Adrenal gland (tissue), 9 donors: ENCODE measurements at regions not wholly inside any gene's neighbourhood (a gene's known extent, or its start where the extent isn't known, plus 50 kb on each side); places are given as distances from the start of the nearest gene placed in this dataset.

Source experiments
- DNase-seq, 7 donors: peaks; one replicate each; pipeline ENCODE4 v3.0.0-alpha.2; 2019 to 2020
- H3K27ac ChIP-seq, 5 donors: fragments of 200-600 bp; sonication (generic) in 4 of 5; 1 replicate in 3 of 5; 2 replicates in 2 of 5; pipeline versions ENCODE4 v1.5.1 to v1.8.0; 2016 to 2020; ENCODE audit warnings: mild to moderate bottlenecking in 1 of 5
- H3K27me3 ChIP-seq: fragments of 200-600 bp; 2 replicates; pipeline ENCODE4 v1.8.0; 2021
- H3K36me3 ChIP-seq, 2 donors: fragments of 200-600 bp; replicated peaks in 1 of 2; 1 replicate in 1 of 2; 2 replicates in 1 of 2; pipeline versions ENCODE4 v1.5.1 to v1.8.0; 2018 to 2022
- H3K4me1 ChIP-seq, 2 donors: fragments of 200-600 bp; replicated peaks in 1 of 2; 1 replicate in 1 of 2; 2 replicates in 1 of 2; pipeline versions ENCODE4 v1.5.1 to v1.8.0; 2018 to 2021
- H3K4me3 ChIP-seq, 4 donors: fragments of 200-600 bp; sonication (generic) in 3 of 4; one replicate each; pipeline ENCODE4 v1.5.1; 2016 to 2018
- H3K9me3 ChIP-seq, 3 donors: fragments of 200-600 bp; sonication (generic) in 1 of 3; replicated peaks in 1 of 3; 1 replicate in 2 of 3; 2 replicates in 1 of 3; pipeline versions ENCODE4 v1.5.1 to v1.8.0; 2016 to 2021
- POLR2A ChIP-seq, 2 donors: fragments of 450-650 bp; IDR thresholded peaks; one replicate each; pipeline ENCODE4 v1.6.1; 2017; ENCODE audit warnings: antibody characterized with exemption in 2 of 2, mild to moderate bottlenecking in 2 of 2, moderate library complexity in 1 of 2
- WGBS, 4 donors: extraction: QIAGEN DNeasy Blood & Tissue Kit in 2 of 4; methylation state at CpG; one replicate each; pipeline versions ENCODE4 v1.1.5 to v1.1.7; 2013 to 2017; 5-methylcytosine and 5-hydroxymethylcytosine counted together
- intact Hi-C, 2 donors: fragments of 100-400 bp; cut with DNase I; formaldehyde crosslinking; loops; one replicate each; pipeline versions ENCODE4 v1.14.1 to v1.15.0; 2022 to 2023
- TF ChIP-seq, protein P1 (sequence below), 6 experiments: fragments of 450-650 bp in 4 of 6; fragments of 200-600 bp in 2 of 6; sonication (generic) in 1 of 6; IDR thresholded peaks; 1 replicate in 5 of 6; 2 replicates in 1 of 6; pipeline versions ENCODE4 v1.5.1 to v1.8.0; 2016 to 2021; ENCODE audit warnings: antibody characterized with exemption in 6 of 6, mild to moderate bottlenecking in 2 of 6, moderate library complexity in 1 of 6
- donor health status: healthy with polysubstance abuse.
- donor health status: Bipolar disorder and iron deficiency.
- donor health status: DM: yes; HTN: yes; CAD: no.
- donor health status: DM: no; HTN: no; CAD: no.
- donor health status: DM: no; HTN: no; CAD: no.

DNA sequence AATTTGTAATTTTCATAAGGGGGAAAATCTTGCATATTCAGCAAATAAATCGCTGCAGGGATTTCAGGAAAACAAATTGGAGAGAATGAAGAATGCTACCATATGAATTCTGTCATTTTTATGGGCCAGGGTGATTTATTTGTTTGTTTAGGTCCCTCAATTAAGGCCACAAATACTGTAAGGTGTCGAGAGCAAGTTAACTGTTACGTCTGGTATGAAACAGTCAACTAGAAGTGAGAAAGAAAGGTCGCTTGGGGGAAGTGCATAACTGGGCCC, 166.9 kb upstream of the TSHZ2 start:
- no peak for DNase-seq
- intact Hi-C loops, result no loop called here
- TF ChIP-seq, protein P1, sequence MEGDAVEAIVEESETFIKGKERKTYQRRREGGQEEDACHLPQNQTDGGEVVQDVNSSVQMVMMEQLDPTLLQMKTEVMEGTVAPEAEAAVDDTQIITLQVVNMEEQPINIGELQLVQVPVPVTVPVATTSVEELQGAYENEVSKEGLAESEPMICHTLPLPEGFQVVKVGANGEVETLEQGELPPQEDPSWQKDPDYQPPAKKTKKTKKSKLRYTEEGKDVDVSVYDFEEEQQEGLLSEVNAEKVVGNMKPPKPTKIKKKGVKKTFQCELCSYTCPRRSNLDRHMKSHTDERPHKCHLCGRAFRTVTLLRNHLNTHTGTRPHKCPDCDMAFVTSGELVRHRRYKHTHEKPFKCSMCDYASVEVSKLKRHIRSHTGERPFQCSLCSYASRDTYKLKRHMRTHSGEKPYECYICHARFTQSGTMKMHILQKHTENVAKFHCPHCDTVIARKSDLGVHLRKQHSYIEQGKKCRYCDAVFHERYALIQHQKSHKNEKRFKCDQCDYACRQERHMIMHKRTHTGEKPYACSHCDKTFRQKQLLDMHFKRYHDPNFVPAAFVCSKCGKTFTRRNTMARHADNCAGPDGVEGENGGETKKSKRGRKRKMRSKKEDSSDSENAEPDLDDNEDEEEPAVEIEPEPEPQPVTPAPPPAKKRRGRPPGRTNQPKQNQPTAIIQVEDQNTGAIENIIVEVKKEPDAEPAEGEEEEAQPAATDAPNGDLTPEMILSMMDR (IDR thresholded peaks at IDR 0.05), result no peak
- TF ChIP-seq POLR2A (IDR thresholded peaks at IDR 0.05), result no peak
- H3K4me1 ChIP-seq, result peaks cover 7 to 34% of the 10 kb centered on the region in 2 donors
- no peak overlapping the region for H3K4me3 ChIP-seq
- H3K27ac ChIP-seq, result peak overlapping the region in 3 of 5 donors; percentile 26 to 55 (median 38)
- no peaks in the 10 kb centered on the region for H3K9me3 ChIP-seq
- no peaks in the 10 kb centered on the region for H3K36me3 ChIP-seq
- 34 to 48% (median 43%) methylated on average over 4 of the region's 4 CpGs for WGBS, 4 donors
- H3K27me3 ChIP-seq, result no peaks in the 10 kb centered on the region

DNA sequence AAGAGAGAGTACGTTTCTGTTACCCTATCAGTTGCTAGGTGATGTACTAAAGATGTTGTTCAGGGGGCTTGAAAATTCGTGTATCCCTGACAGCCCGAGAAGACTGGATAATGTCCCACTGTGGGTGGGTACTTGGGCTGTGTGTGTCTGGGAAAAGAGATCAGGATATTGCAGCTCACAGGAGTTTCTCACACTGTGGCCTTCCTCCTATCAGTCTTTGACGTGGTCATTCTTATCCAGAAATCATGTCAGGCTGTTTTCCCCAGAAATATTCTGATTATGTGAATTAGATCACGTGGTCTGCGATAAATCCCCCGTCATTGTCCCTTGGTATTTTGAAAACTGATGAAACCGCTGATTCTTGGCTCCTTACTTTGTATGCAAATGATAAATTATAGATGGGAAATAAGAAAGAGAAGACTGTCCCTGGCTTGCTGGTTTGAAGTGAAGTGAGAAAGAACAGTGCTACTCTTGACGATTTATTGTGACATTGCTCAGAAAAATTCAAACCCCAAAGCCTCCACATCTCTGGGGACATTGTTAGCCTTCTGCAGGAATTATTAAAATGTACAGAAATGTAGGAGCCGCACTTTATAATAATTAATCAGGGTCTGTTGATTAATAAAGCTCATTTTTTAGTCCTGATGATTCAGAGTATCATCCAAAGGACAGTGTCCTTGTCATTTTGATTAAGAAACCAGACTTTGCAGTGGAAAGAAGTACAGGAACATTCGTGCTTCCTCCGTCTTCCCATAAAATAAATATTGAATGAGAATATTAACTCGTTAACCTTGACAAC, 167.5 kb upstream of the TSHZ2 start:
- no peaks in the 10 kb centered on the region for H3K9me3 ChIP-seq
- no peaks in the 10 kb centered on the region for H3K36me3 ChIP-seq
- WGBS, 4 donors, result 29 to 33% (median 30%) methylated on average over 13 of the region's 13 CpGs
- peak in 6 of 7 donors; percentile 20 to 71 (median 30) for DNase-seq
- peaks cover 7 to 34% of the 10 kb centered on the region in 2 donors for H3K4me1 ChIP-seq
- no peaks in the 10 kb centered on the region for H3K27me3 ChIP-seq
- TF ChIP-seq, protein P1 (IDR thresholded peaks at IDR 0.05), result no peak
- H3K4me3 ChIP-seq, result no peak overlapping the region
- intact Hi-C loops, result no loop called here
- H3K27ac ChIP-seq, result peak overlapping the region in 3 of 5 donors; percentile 26 to 55 (median 42)

DNA sequence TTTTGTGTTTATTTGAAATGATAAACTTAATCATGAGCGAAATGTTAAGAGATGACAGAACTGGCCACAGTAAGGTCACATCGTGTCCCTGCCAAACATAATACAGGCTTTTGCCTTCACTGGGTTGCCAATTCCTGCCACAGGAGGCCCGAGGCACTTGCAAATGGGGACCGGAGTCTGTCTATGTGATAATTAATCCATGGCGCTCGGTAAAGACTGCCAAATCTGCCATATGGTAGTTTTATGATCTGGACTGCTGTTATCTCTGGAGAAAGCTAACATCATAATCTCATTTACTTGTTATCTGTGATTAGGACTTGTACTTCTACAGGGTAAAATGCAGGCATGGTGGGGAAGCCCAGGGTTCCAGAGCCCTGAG, 170.5 kb upstream of the TSHZ2 start:
- WGBS, 4 donors, result 17 to 34% (median 28%) methylated on average over 6 of the region's 6 CpGs
- H3K4me1 ChIP-seq, result peaks cover 7 to 34% of the 10 kb centered on the region in 2 donors
- no peak for TF ChIP-seq POLR2A (IDR thresholded peaks at IDR 0.05)
- TF ChIP-seq, protein P1 (IDR thresholded peaks at IDR 0.05), result peak in 2 of 6 experiments; percentile 41 to 48
- H3K9me3 ChIP-seq, result no peaks in the 10 kb centered on the region
- intact Hi-C loops, result no loop called here
- peak; percentile 36 to 88 (median 61) for DNase-seq
- H3K4me3 ChIP-seq, result no peak overlapping the region
- H3K27me3 ChIP-seq, result no peaks in the 10 kb centered on the region
- H3K36me3 ChIP-seq, result no peaks in the 10 kb centered on the region
- peak overlapping the region in 2 of 5 donors; percentile 3 to 21 for H3K27ac ChIP-seq

DNA sequence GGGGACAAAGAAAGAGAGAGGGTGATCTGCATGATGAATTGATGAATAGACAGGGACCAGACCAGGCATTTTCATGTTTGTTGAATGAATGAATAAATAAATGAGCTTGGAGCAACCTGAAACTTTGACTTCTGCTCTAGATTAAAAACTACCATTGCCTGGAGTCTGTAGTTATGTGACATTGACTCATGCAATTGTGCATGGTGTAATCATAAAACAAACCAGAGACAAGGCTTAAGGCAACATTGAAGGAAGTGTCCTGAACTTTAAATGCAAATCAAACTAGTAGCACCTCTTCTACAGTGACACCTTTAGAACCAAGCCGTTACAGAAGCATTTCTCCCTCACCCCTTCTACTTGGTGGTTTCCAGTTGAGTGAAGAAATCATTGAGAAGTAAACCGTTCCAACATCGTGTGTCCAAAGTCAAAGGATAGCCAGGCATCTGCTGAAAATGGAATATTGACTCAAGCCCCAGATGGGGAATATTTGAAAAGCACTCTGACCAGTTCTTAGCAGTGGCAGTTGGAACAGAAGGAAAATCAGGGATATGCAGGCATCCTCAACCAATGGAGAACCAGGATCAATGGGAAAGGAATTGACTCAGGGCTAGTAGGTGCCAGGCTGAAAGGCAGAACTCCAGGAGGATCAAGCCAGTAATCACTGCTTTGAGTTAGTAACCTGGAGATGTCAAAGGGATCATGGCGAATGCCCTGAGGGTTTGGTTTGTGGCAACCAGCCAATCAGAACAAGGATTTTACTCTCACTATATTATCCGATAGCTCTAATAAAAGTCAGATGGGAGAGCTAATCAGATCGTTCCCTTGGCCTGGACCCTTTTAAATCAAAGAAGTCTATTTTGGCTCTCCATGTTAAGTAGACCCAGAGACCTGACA, 171.2 kb upstream of the TSHZ2 start:
- H3K27ac ChIP-seq, result peak overlapping the region in 2 of 5 donors; percentile 3 to 21
- H3K9me3 ChIP-seq, result no peaks in the 10 kb centered on the region
- TF ChIP-seq, protein P1 (IDR thresholded peaks at IDR 0.05), result no peak
- no peak for TF ChIP-seq POLR2A (IDR thresholded peaks at IDR 0.05)
- peaks cover 7 to 33% of the 10 kb centered on the region in 2 donors for H3K4me1 ChIP-seq
- no peak overlapping the region for H3K4me3 ChIP-seq
- no peaks in the 10 kb centered on the region for H3K27me3 ChIP-seq
- intact Hi-C loops, result no loop called here
- H3K36me3 ChIP-seq, result no peaks in the 10 kb centered on the region
- peak in 4 of 7 donors; percentile 13 to 83 (median 39) for DNase-seq
- 47 to 60% (median 50%) methylated on average over 6 of the region's 6 CpGs for WGBS, 4 donors
